Sigmoid colon (tissue), 4 donors: ENCODE measurements at regions not wholly inside any gene's neighbourhood (a gene's known extent, or its start where the extent isn't known, plus 50 kb on each side); places are given as distances from the start of the nearest gene placed in this dataset.
"Not testable (repeated sequence)": the region's sequence is repeated elsewhere in the genome, so short reads cannot be mapped to it uniquely, and the experiment has no call there.

Experiments
- CTCF ChIP-seq, 4 experiments: fragments of 450-650 bp in 3 of 4; fragments of 200-600 bp in 1 of 4; IDR thresholded peaks; one replicate each; pipeline ENCODE4 v1.5.1; 2016 to 2019; ENCODE audit warnings: antibody characterized with exemption in 4 of 4, mild to moderate bottlenecking in 3 of 4, moderate library complexity in 2 of 4
- EP300 ChIP-seq, 4 donors: sonication (generic); formaldehyde crosslinking; IDR thresholded peaks; one replicate each; pipeline ENCODE4 v1.6.1; 2017; ENCODE audit warnings: antibody characterized with exemption in 4 of 4
- POLR2A ChIP-seq, 2 donors: fragments of 450-650 bp; IDR thresholded peaks; one replicate each; pipeline ENCODE4 v1.6.1; 2016; ENCODE audit warnings: antibody characterized with exemption in 2 of 2, mild to moderate bottlenecking in 2 of 2, moderate library complexity in 2 of 2

- not testable (repeated sequence) for TF ChIP-seq EP300, POLR2A, CTCF (IDR thresholded peaks at IDR 0.05)
Observed at GRCh38 chr11:45016446-45016845, 65.8 kb upstream of the TP53I11 start.
